ACC112 (cell line): ENCODE measurements at regions not wholly inside any gene's neighbourhood (a gene's known extent, or its start where the extent isn't known, plus 50 kb on each side); places are given as distances from the start of the nearest gene placed in this dataset.

Experiments
- H2AFZ ChIP-seq: fragments of 200-600 bp; sonication (generic); one replicate; pipeline ENCODE4 v1.6.0; 2017; ENCODE audit warnings: antibody characterized with exemption, low read length; ENCODE audit not compliant: unreplicated experiment
- H3K27ac ChIP-seq: fragments of 200-600 bp; sonication (generic); 2 replicates; pipeline ENCODE4 v1.5.1; 2014; ENCODE audit warnings: low read depth, mild to moderate bottlenecking, antibody characterized with exemption, low read length, moderate library complexity
- H3K27me3 ChIP-seq: fragments of 200-600 bp; sonication (generic); 2 replicates; pipeline ENCODE4 v1.6.1; 2014; ENCODE audit warnings: mild to moderate bottlenecking, antibody characterized with exemption, low read length, moderate library complexity, mixed read lengths; ENCODE audit not compliant: insufficient read depth
- H3K36me3 ChIP-seq: fragments of 200-600 bp; sonication (generic); 2 replicates; pipeline ENCODE4 v1.6.1; 2016; ENCODE audit warnings: mild to moderate bottlenecking, antibody characterized with exemption, low read length, moderate library complexity, mixed read lengths; ENCODE audit not compliant: insufficient read depth
- H3K4me1 ChIP-seq: fragments of 200-600 bp; sonication (generic); one replicate; pipeline ENCODE4 v1.6.1; 2016; ENCODE audit warnings: low read length, mixed read lengths; ENCODE audit not compliant: insufficient read depth, unreplicated experiment, control insufficient read depth
- H3K4me3 ChIP-seq: fragments of 200-600 bp; sonication (generic); 2 replicates; pipeline ENCODE4 v1.5.1; 2014; ENCODE audit warnings: mild to moderate bottlenecking, low read depth, low read length
- H3K79me2 ChIP-seq: fragments of 200-600 bp; sonication (generic); one replicate; pipeline ENCODE4 v1.6.0; 2016; ENCODE audit warnings: low read length; ENCODE audit not compliant: control insufficient read depth, unreplicated experiment, insufficient read depth

- no peak overlapping the region for H3K27ac ChIP-seq
- no peaks in the 10 kb centered on the region for H3K79me2 ChIP-seq
- H3K4me1 ChIP-seq = no peaks in the 10 kb centered on the region
- no peaks in the 10 kb centered on the region for H3K36me3 ChIP-seq
- H3K4me3 ChIP-seq = no peak overlapping the region
- peaks cover 43% of the 10 kb centered on the region for H3K27me3 ChIP-seq
- no peak overlapping the region for H2AFZ ChIP-seq
Observed at GRCh38 chr12:53854701-53855316, 83.8 kb upstream of the HOXC13 start.

- Histone ChIP-seq H3K79me2 (no peaks in the 10 kb centered on the region), H3K27me3 (peaks cover 31% of the 10 kb centered on the region), H3K4me1 (no peaks in the 10 kb centered on the region), H3K36me3 (no peaks in the 10 kb centered on the region), H2AFZ (no peak overlapping the region), H3K4me3 (no peak overlapping the region), H3K27ac (no peak overlapping the region)
Observed at GRCh38 chr12:53856132-53856531, 82.5 kb upstream of the HOXC13 start.

- Histone ChIP-seq H3K79me2 (no peaks in the 10 kb centered on the region), H3K36me3 (no peaks in the 10 kb centered on the region), H2AFZ (no peak overlapping the region), H3K27me3 (peaks cover 22% of the 10 kb centered on the region), H3K27ac (no peak overlapping the region), H3K4me1 (peaks cover 3% of the 10 kb centered on the region), H3K4me3 (no peak overlapping the region)
Observed at GRCh38 chr12:53857666-53858065, 81.0 kb upstream of the HOXC13 start.

GRCh38 chr12:53860426-53861345 lies 77.9 kb upstream of the HOXC13 start:
- Histone ChIP-seq H3K4me1 (peaks cover 7% of the 10 kb centered on the region), H3K36me3 (no peaks in the 10 kb centered on the region), H3K79me2 (no peaks in the 10 kb centered on the region), H3K27me3 (peaks cover 9% of the 10 kb centered on the region; the same call in 1 of the 2 replicates), H3K4me3 (no peak overlapping the region), H2AFZ (no peak overlapping the region), H3K27ac (no peak overlapping the region)

GRCh38 chr12:53862206-53862605 lies 76.4 kb upstream of the HOXC13 start:
- Histone ChIP-seq H2AFZ (no peak overlapping the region), H3K27me3 (peaks cover 9% of the 10 kb centered on the region; the same call in 1 of the 2 replicates), H3K36me3 (no peaks in the 10 kb centered on the region), H3K27ac (no peak overlapping the region), H3K4me1 (peaks cover 7% of the 10 kb centered on the region), H3K79me2 (no peaks in the 10 kb centered on the region), H3K4me3 (no peak overlapping the region)

GRCh38 chr12:53862831-53863230 lies 75.8 kb upstream of the HOXC13 start:
- Histone ChIP-seq H3K79me2 (no peaks in the 10 kb centered on the region), H3K27me3 (0 out of 2 replicates have a peak, but pooled peaks cover 3% of the 10 kb centered on the region), H3K36me3 (no peaks in the 10 kb centered on the region), H3K4me1 (peaks cover 13% of the 10 kb centered on the region), H3K27ac (no peak overlapping the region), H3K4me3 (no peak overlapping the region), H2AFZ (no peak overlapping the region)

GRCh38 chr12:53866727-53867126 lies 71.9 kb upstream of the HOXC13 start:
- no peak overlapping the region for H2AFZ ChIP-seq
- peaks cover 4% of the 10 kb centered on the region for H3K27me3 ChIP-seq
- H3K79me2 ChIP-seq = no peaks in the 10 kb centered on the region
- no peak overlapping the region for H3K27ac ChIP-seq
- no peaks in the 10 kb centered on the region for H3K36me3 ChIP-seq
- no peak overlapping the region for H3K4me3 ChIP-seq
- H3K4me1 ChIP-seq = peaks cover 20% of the 10 kb centered on the region

GRCh38 chr12:53867216-53868012 lies 71.2 kb upstream of the HOXC13 start:
- peaks cover 11% of the 10 kb centered on the region for H3K27me3 ChIP-seq
- no peak overlapping the region for H3K4me3 ChIP-seq
- H3K27ac ChIP-seq = no peak overlapping the region
- H3K36me3 ChIP-seq = no peaks in the 10 kb centered on the region
- H3K79me2 ChIP-seq = no peaks in the 10 kb centered on the region
- H2AFZ ChIP-seq = no peak overlapping the region
- peaks cover 18% of the 10 kb centered on the region for H3K4me1 ChIP-seq

- no peak overlapping the region for H3K4me3 ChIP-seq
- H3K36me3 ChIP-seq = no peaks in the 10 kb centered on the region
- H3K4me1 ChIP-seq = peaks cover 13% of the 10 kb centered on the region
- H3K79me2 ChIP-seq = no peaks in the 10 kb centered on the region
- H3K27ac ChIP-seq = no peak overlapping the region
- peaks cover 23% of the 10 kb centered on the region for H3K27me3 ChIP-seq
- H2AFZ ChIP-seq = no peak overlapping the region
Observed at GRCh38 chr12:53868511-53868986, 70.1 kb upstream of the HOXC13 start.

- Histone ChIP-seq H3K27ac (no peak overlapping the region), H3K4me1 (peaks cover 13% of the 10 kb centered on the region), H3K27me3 (peaks cover 27% of the 10 kb centered on the region), H3K36me3 (no peaks in the 10 kb centered on the region), H3K79me2 (no peaks in the 10 kb centered on the region), H2AFZ (no peak overlapping the region), H3K4me3 (no peak overlapping the region)
Observed at GRCh38 chr12:53869500-53869899, 69.1 kb upstream of the HOXC13 start.
